ENCODE measurements at regions not wholly inside any gene's neighbourhood (a gene's known extent, or its start where the extent isn't known, plus 50 kb on each side); places are given as distances from the start of the nearest gene placed in this dataset.

- TF ChIP-seq ZNF274 (IDR thresholded peaks at IDR 0.05; ENCODE audit: low read depth, low read length), result no peak
- TF ChIP-seq YY1 (IDR thresholded peaks at IDR 0.05; ENCODE audit: insufficient read depth, insufficient read length), result no peak
- TF ChIP-seq SUZ12 (IDR thresholded peaks at IDR 0.05; ENCODE audit: extremely low read depth, insufficient read depth, insufficient read length), result no peak
Measured at GRCh38 chr4:38226170-38226569, 266.0 kb downstream of the PTTG2 start.
